ENCODE measurements at regions not wholly inside any gene's neighbourhood (a gene's known extent, or its start where the extent isn't known, plus 50 kb on each side); places are given as distances from the start of the nearest gene placed in this dataset.
"Not testable (repeated sequence)": the region's sequence is repeated elsewhere in the genome, so short reads cannot be mapped to it uniquely, and the experiment has no call there.

GRCh38 chr16:29355339-29356059 is 51.0 kb downstream of the NPIPB11 start:
- DNase-seq (ENCODE audit: low read depth in 1 of 2, low spot score in 1 of 2) = not testable (repeated sequence)

- not testable (repeated sequence) for DNase-seq (ENCODE audit: low read depth in 1 of 2, low spot score in 1 of 2)
Measured at GRCh38 chr16:29354449-29354848, 52.1 kb downstream of the NPIPB11 start.

- DNase-seq (ENCODE audit: low read depth in 1 of 2, low spot score in 1 of 2) = not testable (repeated sequence)
Measured at GRCh38 chr16:29352617-29352999, 53.9 kb downstream of the NPIPB11 start.

GRCh38 chr16:29351970-29352616 is 54.4 kb downstream of the NPIPB11 start:
- not testable (repeated sequence) for DNase-seq (ENCODE audit: low read depth in 1 of 2, low spot score in 1 of 2)

- DNase-seq (ENCODE audit: low read depth in 1 of 2, low spot score in 1 of 2) = not testable (repeated sequence)
Measured at GRCh38 chr16:29351271-29351969, 55.1 kb downstream of the NPIPB11 start.

- DNase-seq (ENCODE audit: low read depth in 1 of 2, low spot score in 1 of 2) = not testable (repeated sequence)
Measured at GRCh38 chr16:29349966-29350365, 56.5 kb downstream of the NPIPB11 start.

- not testable (repeated sequence) for DNase-seq (ENCODE audit: low read depth in 1 of 2, low spot score in 1 of 2)
Measured at GRCh38 chr16:29348748-29349147, 57.8 kb downstream of the NPIPB11 start.

- DNase-seq (ENCODE audit: low read depth in 1 of 2, low spot score in 1 of 2) = not testable (repeated sequence)
Measured at GRCh38 chr16:29348123-29348690, 58.3 kb downstream of the NPIPB11 start.

GRCh38 chr16:29346796-29347580 is 59.5 kb downstream of the NPIPB11 start:
- DNase-seq (ENCODE audit: low read depth in 1 of 2, low spot score in 1 of 2) = not testable (repeated sequence)

- DNase-seq (ENCODE audit: low read depth in 1 of 2, low spot score in 1 of 2) = not testable (repeated sequence)
Measured at GRCh38 chr16:29346203-29346602, 60.3 kb downstream of the NPIPB11 start.

GRCh38 chr16:29342937-29343336 is 63.6 kb downstream of the NPIPB11 start:
- DNase-seq (ENCODE audit: low read depth in 1 of 2, low spot score in 1 of 2) = not testable (repeated sequence)

GRCh38 chr16:29340779-29341438 is 65.6 kb downstream of the NPIPB11 start:
- not testable (repeated sequence) for DNase-seq (ENCODE audit: low read depth in 1 of 2, low spot score in 1 of 2)

- not testable (repeated sequence) for DNase-seq (ENCODE audit: low read depth in 1 of 2, low spot score in 1 of 2)
Measured at GRCh38 chr16:29340235-29340634, 66.3 kb downstream of the NPIPB11 start.

- not testable (repeated sequence) for DNase-seq (ENCODE audit: low read depth in 1 of 2, low spot score in 1 of 2)
Measured at GRCh38 chr16:29338821-29339700, 67.5 kb downstream of the NPIPB11 start.

- DNase-seq (ENCODE audit: low read depth in 1 of 2, low spot score in 1 of 2) = not testable (repeated sequence)
Measured at GRCh38 chr16:29337385-29337901, 69.1 kb downstream of the NPIPB11 start.

- DNase-seq (ENCODE audit: low read depth in 1 of 2, low spot score in 1 of 2) = not testable (repeated sequence)
Measured at GRCh38 chr16:29335549-29335846, 71.0 kb downstream of the NPIPB11 start.

GRCh38 chr16:29334776-29335548 is 71.5 kb downstream of the NPIPB11 start:
- not testable (repeated sequence) for DNase-seq (ENCODE audit: low read depth in 1 of 2, low spot score in 1 of 2)

GRCh38 chr16:29333492-29334097 is 72.9 kb downstream of the NPIPB11 start:
- not testable (repeated sequence) for DNase-seq (ENCODE audit: low read depth in 1 of 2, low spot score in 1 of 2)

All from activated CD4-positive, alpha-beta T cell treated with anti-CD3 and anti-CD28 coated beads, Interleukin-2, amount 50 U/mL, for 24 hours (primary cell).